ENCODE measurements at regions not wholly inside any gene's neighbourhood (a gene's known extent, or its start where the extent isn't known, plus 50 kb on each side); places are given as distances from the start of the nearest gene placed in this dataset.
A peak's percentile ranks its signal among the peaks of the same experiment; 100 is the strongest.

- TF ChIP-seq CTCF (IDR thresholded peaks at IDR 0.05; ENCODE audit: low read depth, low read length): no peak
- in situ Hi-C loops (cut with HindIII; ENCODE audit: low sequenced_read_pairs): loop anchor here (25.0 kb wide), 1 partner anchor 435 kb away; no protein-coding TSS in a partner anchor
- no peak overlapping the region for H3K4me3 ChIP-seq (ENCODE audit: low read depth, low read length)
- DNase-seq (ENCODE audit: low read depth, low spot score): no peak
Observed at GRCh38 chr4:53921856-53922255, 142.5 kb downstream of the CHIC2 start.

- DNase-seq (ENCODE audit: low read depth, low spot score): no peak
- H3K4me3 ChIP-seq (ENCODE audit: low read depth, low read length): no peak overlapping the region
- no peak for TF ChIP-seq CTCF (IDR thresholded peaks at IDR 0.05; ENCODE audit: low read depth, low read length)
- in situ Hi-C loops (cut with HindIII; ENCODE audit: low sequenced_read_pairs): loop anchor here (25.0 kb wide), 1 partner anchor 434 kb away; no protein-coding TSS in a partner anchor
Observed at GRCh38 chr4:53920883-53921282, 143.5 kb downstream of the CHIC2 start.

- H3K4me3 ChIP-seq (ENCODE audit: low read depth, low read length): no peak overlapping the region
- DNase-seq (ENCODE audit: low read depth, low spot score): no peak
- in situ Hi-C loops (cut with HindIII; ENCODE audit: low sequenced_read_pairs): loop anchor here (25.0 kb wide), 1 partner anchor 433 kb away; no protein-coding TSS in a partner anchor
- TF ChIP-seq CTCF (IDR thresholded peaks at IDR 0.05; ENCODE audit: low read depth, low read length): no peak
Observed at GRCh38 chr4:53920116-53920515, 144.3 kb downstream of the CHIC2 start.

- no peak overlapping the region for H3K4me3 ChIP-seq (ENCODE audit: low read depth, low read length)
- in situ Hi-C loops (cut with HindIII; ENCODE audit: low sequenced_read_pairs): loop anchor here (25.0 kb wide), 1 partner anchor 432 kb away; no protein-coding TSS in a partner anchor
- no peak for DNase-seq (ENCODE audit: low read depth, low spot score)
- TF ChIP-seq CTCF (IDR thresholded peaks at IDR 0.05; ENCODE audit: low read depth, low read length): no peak
Observed at GRCh38 chr4:53919535-53919934, 144.9 kb downstream of the CHIC2 start.

- no peak for DNase-seq (ENCODE audit: low read depth, low spot score)
- TF ChIP-seq CTCF (IDR thresholded peaks at IDR 0.05; ENCODE audit: low read depth, low read length): no peak
- H3K4me3 ChIP-seq (ENCODE audit: low read depth, low read length): no peak overlapping the region
- in situ Hi-C loops (cut with HindIII; ENCODE audit: low sequenced_read_pairs): loop anchor here (25.0 kb wide), 1 partner anchor 430 kb away; no protein-coding TSS in a partner anchor
Observed at GRCh38 chr4:53917729-53918128, 146.7 kb downstream of the CHIC2 start.

- no peak for TF ChIP-seq CTCF (IDR thresholded peaks at IDR 0.05; ENCODE audit: low read depth, low read length)
- in situ Hi-C loops (cut with HindIII; ENCODE audit: low sequenced_read_pairs): loop anchor here (25.0 kb wide), 1 partner anchor 429 kb away; no protein-coding TSS in a partner anchor
- DNase-seq (ENCODE audit: low read depth, low spot score): peak; percentile 70
- H3K4me3 ChIP-seq (ENCODE audit: low read depth, low read length): no peak overlapping the region
Observed at GRCh38 chr4:53916431-53916889, 147.9 kb downstream of the CHIC2 start.

Data from astrocyte of the spinal cord (primary cell).